ENCODE measurements at regions not wholly inside any gene's neighbourhood (a gene's known extent, or its start where the extent isn't known, plus 50 kb on each side); places are given as distances from the start of the nearest gene placed in this dataset.

DNA sequence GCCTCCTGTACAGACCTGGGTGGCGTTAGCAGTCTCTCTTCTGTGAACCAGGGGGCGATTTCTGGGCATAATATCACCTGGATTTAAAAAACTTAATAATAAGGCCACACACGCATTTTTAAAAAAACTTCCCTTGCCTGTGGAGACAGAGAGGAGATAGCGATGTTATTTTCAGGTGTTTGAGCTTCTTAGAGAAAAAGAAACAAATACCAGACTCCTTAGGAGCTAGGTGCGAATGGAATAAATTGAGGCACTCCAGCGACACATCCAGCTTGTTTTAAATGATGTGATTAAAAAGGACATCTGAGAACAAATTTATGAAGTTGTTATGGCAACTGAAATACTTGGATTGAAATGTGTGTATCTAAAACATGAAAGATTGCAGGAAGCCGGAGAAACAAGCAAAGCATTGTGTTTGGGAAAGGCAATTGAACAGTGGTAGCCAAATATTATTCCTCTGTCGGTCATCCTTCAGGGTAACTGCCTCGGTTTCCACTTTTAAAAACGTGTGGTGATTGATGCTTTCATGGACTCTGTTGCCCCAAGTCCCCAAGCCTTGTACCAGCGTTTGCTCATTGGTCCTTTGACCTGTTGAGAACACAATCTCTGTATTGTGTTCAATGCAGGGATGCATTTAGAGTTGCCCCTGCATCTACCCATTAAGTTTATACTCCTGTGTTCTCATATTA is 158.7 kb downstream of the TM9SF2 start:
- Histone ChIP-seq H3K79me2 (ENCODE audit: control insufficient read depth, insufficient read depth, low read length) (no peaks in the 10 kb centered on the region), H2AFZ (ENCODE audit: control insufficient read depth, low read length) (no peak overlapping the region), H3K4me2 (ENCODE audit: control insufficient read depth, extremely low read depth, insufficient read depth, low read depth, low read length) (no peak overlapping the region), H3K4me1 (ENCODE audit: control insufficient read depth, extremely low read depth, insufficient read depth, low read length) (peaks cover 6% of the 10 kb centered on the region), H3K9me3 (ENCODE audit: control insufficient read depth, low read depth, low read length) (no peaks in the 10 kb centered on the region), H3K27ac (ENCODE audit: control insufficient read depth, insufficient read depth, low read length) (no peak overlapping the region), H4K20me1 (ENCODE audit: control insufficient read depth, extremely low read depth, insufficient read depth, low read length) (no peaks in the 10 kb centered on the region), H3K9ac (ENCODE audit: control insufficient read depth, extremely low read depth, insufficient read depth, low read length) (no peak overlapping the region), H3K27me3 (ENCODE audit: control insufficient read depth, extremely low read depth, insufficient read depth, low read length) (no peaks in the 10 kb centered on the region), H3K9me1 (ENCODE audit: control insufficient read depth, extremely low read depth, insufficient read depth, low read length) (no peaks in the 10 kb centered on the region), H3K36me3 (ENCODE audit: control insufficient read depth in 2 of 2, extremely low read depth in 1 of 2, insufficient read depth in 2 of 2, low read length in 2 of 2) (no peaks in the 10 kb centered on the region), H3K4me3 (ENCODE audit: control insufficient read depth in 2 of 3, extremely low read depth in 1 of 3, insufficient read depth in 2 of 3, low read depth in 1 of 3, low read length in 3 of 3) (no peak overlapping the region)
- dilution Hi-C loops (cut with MboI; ENCODE audit: extremely low pct_ligation_motif_present, low sequenced_read_pairs): no loop called here
- DNase-seq (ENCODE audit: low read depth, low spot score): no peak
- TF ChIP-seq, protein P1, sequence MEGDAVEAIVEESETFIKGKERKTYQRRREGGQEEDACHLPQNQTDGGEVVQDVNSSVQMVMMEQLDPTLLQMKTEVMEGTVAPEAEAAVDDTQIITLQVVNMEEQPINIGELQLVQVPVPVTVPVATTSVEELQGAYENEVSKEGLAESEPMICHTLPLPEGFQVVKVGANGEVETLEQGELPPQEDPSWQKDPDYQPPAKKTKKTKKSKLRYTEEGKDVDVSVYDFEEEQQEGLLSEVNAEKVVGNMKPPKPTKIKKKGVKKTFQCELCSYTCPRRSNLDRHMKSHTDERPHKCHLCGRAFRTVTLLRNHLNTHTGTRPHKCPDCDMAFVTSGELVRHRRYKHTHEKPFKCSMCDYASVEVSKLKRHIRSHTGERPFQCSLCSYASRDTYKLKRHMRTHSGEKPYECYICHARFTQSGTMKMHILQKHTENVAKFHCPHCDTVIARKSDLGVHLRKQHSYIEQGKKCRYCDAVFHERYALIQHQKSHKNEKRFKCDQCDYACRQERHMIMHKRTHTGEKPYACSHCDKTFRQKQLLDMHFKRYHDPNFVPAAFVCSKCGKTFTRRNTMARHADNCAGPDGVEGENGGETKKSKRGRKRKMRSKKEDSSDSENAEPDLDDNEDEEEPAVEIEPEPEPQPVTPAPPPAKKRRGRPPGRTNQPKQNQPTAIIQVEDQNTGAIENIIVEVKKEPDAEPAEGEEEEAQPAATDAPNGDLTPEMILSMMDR (optimal IDR thresholded peaks at IDR 0.05 in 1 of 3, IDR thresholded peaks at IDR 0.05 in 1 of 3, conservative IDR thresholded peaks at IDR 0.05 in 1 of 3; ENCODE audit: extremely low read depth in 1 of 3, insufficient read depth in 2 of 3, low read length in 3 of 3): no peak
- TF ChIP-seq EZH2 (IDR thresholded peaks at IDR 0.05; ENCODE audit: low read length): no peak
- FAIRE-seq: no peak

DNA sequence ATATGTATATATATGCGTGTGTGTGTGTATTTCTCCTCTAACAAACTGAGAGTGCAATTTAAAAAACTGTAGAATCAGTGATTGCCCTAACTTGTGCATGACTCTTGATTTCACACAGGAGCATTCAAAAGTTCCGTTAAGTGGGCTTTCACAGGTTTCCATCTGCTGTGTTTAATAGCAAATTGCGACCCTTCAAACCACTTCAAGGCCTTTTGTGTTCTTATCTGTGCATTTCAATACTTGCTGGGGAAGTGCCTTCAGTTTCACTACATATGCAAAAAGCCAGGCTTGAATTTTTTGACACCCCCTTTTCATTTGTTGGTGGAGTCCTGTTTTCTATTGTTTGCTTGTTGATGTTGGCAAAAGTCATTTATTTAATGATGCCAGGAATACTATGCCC is 158.0 kb downstream of the TM9SF2 start:
- Histone ChIP-seq H3K4me3 (ENCODE audit: control insufficient read depth in 2 of 3, extremely low read depth in 1 of 3, insufficient read depth in 2 of 3, low read depth in 1 of 3, low read length in 3 of 3) (no peak overlapping the region), H3K4me1 (ENCODE audit: control insufficient read depth, extremely low read depth, insufficient read depth, low read length) (peaks cover 6% of the 10 kb centered on the region), H3K4me2 (ENCODE audit: control insufficient read depth, extremely low read depth, insufficient read depth, low read depth, low read length) (no peak overlapping the region), H3K36me3 (ENCODE audit: control insufficient read depth in 2 of 2, extremely low read depth in 1 of 2, insufficient read depth in 2 of 2, low read length in 2 of 2) (no peaks in the 10 kb centered on the region), H3K9me1 (ENCODE audit: control insufficient read depth, extremely low read depth, insufficient read depth, low read length) (no peaks in the 10 kb centered on the region), H4K20me1 (ENCODE audit: control insufficient read depth, extremely low read depth, insufficient read depth, low read length) (no peaks in the 10 kb centered on the region), H3K27me3 (ENCODE audit: control insufficient read depth, extremely low read depth, insufficient read depth, low read length) (no peaks in the 10 kb centered on the region), H3K27ac (ENCODE audit: control insufficient read depth, insufficient read depth, low read length) (no peak overlapping the region), H3K9me3 (ENCODE audit: control insufficient read depth, low read depth, low read length) (no peaks in the 10 kb centered on the region), H2AFZ (ENCODE audit: control insufficient read depth, low read length) (no peak overlapping the region), H3K79me2 (ENCODE audit: control insufficient read depth, insufficient read depth, low read length) (no peaks in the 10 kb centered on the region), H3K9ac (ENCODE audit: control insufficient read depth, extremely low read depth, insufficient read depth, low read length) (no peak overlapping the region)
- no peak for FAIRE-seq
- no peak for TF ChIP-seq EZH2 (IDR thresholded peaks at IDR 0.05; ENCODE audit: low read length)
- TF ChIP-seq, protein P1 (optimal IDR thresholded peaks at IDR 0.05 in 1 of 3, IDR thresholded peaks at IDR 0.05 in 1 of 3, conservative IDR thresholded peaks at IDR 0.05 in 1 of 3; ENCODE audit: extremely low read depth in 1 of 3, insufficient read depth in 2 of 3, low read length in 3 of 3): no peak
- DNase-seq (ENCODE audit: low read depth, low spot score): no peak
- dilution Hi-C loops (cut with MboI; ENCODE audit: extremely low pct_ligation_motif_present, low sequenced_read_pairs): no loop called here
